Stimulated activated CD8-positive, alpha-beta memory T cell treated with anti-CD3 and anti-CD28 coated beads, Interleukin-2, amount 100 ng/mL, for 48 hours (primary cell): ENCODE measurements at regions not wholly inside any gene's neighbourhood (a gene's known extent, or its start where the extent isn't known, plus 50 kb on each side); places are given as distances from the start of the nearest gene placed in this dataset.
"Not testable (repeated sequence)": the region's sequence is repeated elsewhere in the genome, so short reads cannot be mapped to it uniquely, and the experiment has no call there.

ENCODE experiments used
- DNase-seq, 2 donors: peaks; one replicate each; pipeline ENCODE4 v3.0.0-alpha.2; 2020; ENCODE audit warnings: low read depth in 2 of 2

DNA sequence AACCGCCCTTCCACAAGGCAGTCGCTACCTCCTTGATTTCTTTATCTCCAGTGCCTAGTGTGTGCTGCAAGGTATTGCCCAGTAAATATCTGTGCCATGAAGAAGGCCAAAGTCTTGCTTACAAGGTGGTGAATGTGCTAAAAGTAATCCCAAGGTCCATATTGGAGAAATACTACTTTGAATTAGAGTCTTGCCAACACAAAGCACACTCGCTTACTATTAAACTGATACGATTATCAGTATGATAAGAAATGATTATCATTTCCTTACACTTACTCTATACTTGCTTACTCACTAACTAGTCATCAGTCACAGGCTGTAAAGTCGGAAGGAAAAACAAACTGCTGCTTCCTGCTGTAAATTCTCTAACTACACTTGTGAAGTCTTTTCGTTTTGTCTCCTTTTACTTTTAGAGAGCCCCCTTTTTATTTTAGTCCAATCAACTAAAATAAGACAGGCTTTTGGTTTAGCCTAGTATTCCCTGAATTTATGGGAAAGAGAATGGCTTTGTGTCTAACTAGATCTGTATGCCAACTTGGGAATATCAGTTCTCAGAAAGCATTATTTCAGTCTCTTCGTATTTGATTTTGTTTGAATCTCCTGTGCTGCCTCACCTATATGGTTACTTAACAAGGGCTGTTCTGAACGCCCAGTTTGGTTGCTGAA, 107.1 kb upstream of the TSC22D2 start:
- DNase-seq: no peak

GRCh38 chr3:150300388-150300787, 107.7 kb upstream of the TSC22D2 start:
- no peak for DNase-seq

DNA sequence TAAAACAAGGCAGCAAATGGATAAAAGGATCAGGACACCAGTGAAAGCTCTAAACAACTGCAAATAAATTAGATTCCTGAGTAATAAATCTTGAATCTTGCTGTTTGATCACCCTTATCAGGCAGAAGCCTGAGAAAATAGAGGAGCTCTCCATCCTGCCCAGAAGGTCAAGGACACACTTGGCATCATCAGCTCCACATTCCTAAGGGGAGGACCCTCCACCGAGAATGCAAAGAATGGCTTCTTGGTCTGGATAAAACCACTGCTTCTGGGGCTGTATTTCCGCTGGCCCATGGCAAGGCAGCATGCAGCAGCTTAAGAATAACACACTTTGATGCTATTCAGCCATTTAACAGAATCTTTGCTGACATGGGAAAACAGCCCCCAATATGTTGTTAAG, 108.9 kb upstream of the TSC22D2 start:
- no peak for DNase-seq

GRCh38 chr3:150296966-150297365, 111.1 kb upstream of the TSC22D2 start:
- no peak for DNase-seq

GRCh38 chr3:150296123-150296735, 111.9 kb upstream of the TSC22D2 start:
- DNase-seq: no peak

GRCh38 chr3:150293401-150294001, 114.6 kb upstream of the TSC22D2 start:
- no peak for DNase-seq

- DNase-seq: no peak
Observed at GRCh38 chr3:150292891-150293290, 115.2 kb upstream of the TSC22D2 start.

DNA sequence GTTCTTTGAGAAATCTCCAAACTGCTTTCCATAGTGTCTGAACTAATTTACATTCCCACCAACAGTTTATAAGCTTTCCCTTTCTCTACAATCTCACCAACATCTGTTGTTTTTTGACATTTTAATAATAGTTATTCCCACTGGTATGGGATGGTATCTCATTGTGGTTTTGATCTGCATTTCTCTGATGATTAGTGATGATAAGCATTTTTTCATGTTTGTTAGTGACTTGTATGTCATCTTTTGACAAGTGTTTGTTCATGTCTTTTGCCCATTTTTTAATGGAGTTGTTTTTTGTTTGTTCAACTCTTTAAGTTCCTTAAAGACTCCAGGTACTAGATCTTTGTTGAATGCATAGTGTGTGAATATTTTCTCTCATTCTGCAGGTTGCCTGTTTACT, 116.6 kb upstream of the TSC22D2 start:
- DNase-seq: no peak

GRCh38 chr3:150286390-150287147, 121.5 kb upstream of the TSC22D2 start:
- no peak for DNase-seq

DNA sequence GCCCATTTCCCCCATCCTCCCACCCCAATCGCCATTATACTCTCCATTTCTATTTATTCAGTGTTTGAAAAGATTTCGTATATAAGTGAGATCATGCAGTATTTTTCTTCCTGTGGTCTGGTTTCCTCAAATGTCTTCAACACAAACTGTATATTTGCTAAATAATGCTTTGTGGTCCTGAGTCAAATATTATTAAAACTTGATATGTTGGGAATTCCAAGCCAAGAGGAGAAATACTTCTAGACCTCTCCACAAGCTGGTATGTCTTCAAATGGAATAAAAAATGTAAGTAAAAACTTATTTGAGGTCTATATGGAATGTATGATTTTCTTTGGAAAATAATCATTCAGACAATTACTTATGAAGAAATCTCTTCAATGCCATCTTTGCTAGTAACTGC, 122.5 kb upstream of the TSC22D2 start:
- no peak for DNase-seq

- DNase-seq: no peak
Observed at GRCh38 chr3:150278843-150279381, 129.2 kb upstream of the TSC22D2 start.

DNA sequence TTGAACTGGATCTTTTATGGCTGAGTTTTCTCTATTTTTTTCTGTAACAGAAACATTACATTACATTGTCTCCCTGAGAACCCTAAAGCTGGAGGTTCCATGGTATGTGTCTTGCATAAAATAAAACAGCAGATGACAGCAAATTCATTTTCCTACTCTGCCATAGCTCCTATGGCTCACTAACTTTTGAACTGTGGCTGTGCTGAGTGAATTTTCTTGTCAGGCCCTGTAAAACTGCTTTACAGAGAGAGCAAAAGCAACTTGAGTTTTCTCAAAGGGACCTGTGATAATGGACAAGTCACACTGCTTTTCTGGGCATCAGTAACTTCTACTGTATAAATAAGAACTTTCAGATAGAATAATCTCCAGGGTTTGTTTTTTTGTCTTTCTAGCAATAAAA, 129.9 kb upstream of the TSC22D2 start:
- no peak for DNase-seq

DNA sequence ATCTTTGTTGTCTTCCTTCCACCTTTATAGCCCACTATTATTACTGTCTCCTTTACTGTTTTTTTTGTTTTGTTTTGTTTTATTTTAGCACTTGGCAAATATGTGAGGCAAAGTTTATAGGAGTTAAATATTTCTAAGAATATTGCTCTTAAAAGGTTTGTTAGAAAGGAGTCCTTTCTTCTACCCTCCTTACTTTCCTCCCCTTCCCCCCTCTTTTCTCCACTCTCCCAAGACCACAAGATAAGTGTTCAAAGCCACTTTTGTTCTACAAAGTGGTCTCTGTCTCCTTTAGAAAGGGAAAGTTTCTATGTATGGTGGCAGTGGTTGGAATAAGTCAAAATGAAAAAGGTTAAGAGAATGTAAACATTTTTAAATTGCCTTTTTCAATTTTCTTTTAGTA, 130.7 kb upstream of the TSC22D2 start:
- no peak for DNase-seq

DNA sequence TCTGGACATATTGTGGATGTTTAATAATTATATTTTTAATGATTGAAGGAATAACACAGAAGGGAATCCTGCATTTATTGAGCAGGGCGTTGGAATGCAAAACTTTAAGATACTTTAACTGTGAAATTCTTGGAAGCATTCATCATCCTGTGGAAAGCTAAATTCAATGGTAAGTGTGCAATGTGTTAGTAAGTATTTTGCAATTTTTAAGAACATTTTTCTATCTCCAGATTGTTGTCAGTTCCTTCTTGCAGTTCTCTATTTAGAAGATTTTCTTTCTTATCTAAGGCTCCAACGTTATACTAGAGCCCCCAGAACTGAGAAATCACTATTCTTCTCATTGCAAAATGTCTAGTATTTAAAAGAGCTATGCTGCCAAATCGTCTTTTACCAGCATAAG, 132.2 kb upstream of the TSC22D2 start:
- DNase-seq: no peak

- DNase-seq: no peak
Observed at GRCh38 chr3:150274372-150274771, 133.7 kb upstream of the TSC22D2 start.

- DNase-seq: no peak
Observed at GRCh38 chr3:150273396-150273795, 134.7 kb upstream of the TSC22D2 start.

DNA sequence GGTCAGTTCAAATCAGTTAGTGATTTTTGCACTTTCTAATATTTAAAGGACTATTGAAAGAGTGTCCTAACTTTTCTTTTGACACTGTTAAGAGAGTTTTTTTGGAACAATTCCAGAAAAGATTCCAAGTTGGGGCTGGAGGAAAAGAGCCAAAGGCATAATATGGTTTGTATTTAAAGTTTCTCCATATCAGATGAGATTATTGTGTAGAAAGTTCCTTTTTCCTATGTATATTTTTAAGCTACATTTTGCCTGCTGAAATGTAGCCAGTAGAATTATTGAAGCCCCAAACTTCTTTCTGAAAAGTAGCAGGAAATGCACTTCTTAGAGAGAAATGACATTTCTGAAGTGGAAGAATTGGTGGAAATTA, 136.5 kb upstream of the TSC22D2 start:
- DNase-seq: no peak

DNA sequence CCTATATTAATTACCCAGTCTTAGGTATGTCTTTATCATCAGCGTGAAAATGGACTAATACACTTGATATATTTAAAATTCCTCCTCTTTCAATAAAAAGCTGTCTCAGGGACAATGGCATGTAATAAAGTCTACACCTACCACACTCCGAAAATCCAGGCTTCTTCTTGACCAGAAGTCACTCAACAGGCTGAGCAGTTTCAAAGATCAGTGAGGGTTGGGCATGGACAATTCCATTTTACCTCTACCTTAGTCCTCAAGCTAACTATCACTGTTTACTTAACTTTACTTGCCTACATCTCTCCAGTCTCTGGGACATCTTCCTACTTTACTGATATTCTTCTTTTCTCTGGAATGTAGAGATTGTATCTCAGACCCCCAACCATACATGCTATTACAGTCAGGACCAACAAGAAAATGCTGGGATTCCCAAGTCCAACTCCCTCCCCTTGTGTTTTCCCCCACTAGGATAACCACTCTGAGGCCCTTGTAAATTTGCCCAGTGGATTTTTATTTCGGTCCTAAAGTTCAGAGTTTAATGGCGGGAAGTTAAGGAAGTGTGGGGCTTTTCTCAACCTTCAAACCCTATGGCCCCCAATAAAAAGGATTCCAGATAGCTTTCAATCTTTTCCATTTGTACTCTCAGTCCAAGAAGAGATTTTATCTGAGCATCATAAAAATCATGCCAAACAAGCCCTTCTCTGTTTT, 137.1 kb upstream of the TSC22D2 start:
- DNase-seq: no peak

DNA sequence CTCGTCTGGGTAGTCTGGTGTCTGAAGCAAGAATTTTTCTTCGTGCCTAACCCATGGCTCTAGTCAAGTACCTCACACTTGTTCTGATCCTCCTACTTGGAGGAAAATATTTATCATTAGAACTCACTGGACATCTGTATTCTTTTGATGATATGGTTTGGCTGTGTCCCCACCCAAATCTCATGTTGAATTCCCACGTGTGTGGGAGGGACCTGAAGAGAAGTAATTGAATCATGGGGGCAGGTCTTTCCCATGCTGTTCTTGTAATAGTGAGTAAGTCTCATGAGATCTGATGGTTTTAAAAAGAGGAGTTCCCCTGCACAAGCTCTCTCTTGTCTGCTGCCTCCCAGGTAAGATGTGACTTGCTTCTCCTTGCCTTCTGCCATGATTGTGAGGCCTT, 137.7 kb upstream of the TSC22D2 start:
- DNase-seq: not testable (repeated sequence)

DNA sequence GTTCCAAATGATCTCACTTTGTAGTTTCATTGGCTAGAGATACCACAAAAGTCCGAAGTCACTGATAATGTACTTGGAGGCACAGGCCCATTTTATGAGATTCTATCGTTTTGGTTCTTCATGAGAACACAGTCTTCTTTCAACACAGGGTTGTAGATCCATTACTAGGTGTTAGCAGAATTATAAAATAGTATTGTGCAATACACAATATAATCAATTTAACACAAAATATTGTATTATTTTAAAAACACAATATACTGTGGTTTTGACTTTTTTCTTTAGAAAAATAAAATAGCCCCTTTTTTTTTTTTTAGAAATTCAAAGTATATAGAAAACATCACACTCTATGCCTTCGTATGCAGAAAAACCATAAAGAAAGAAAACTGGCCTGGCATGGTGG, 138.6 kb upstream of the TSC22D2 start:
- no peak for DNase-seq

- DNase-seq: no peak
Observed at GRCh38 chr3:150268426-150269391, 139.4 kb upstream of the TSC22D2 start.
